Pulmonary artery endothelial cell (primary cell): ENCODE measurements at regions not wholly inside any gene's neighbourhood (a gene's known extent, or its start where the extent isn't known, plus 50 kb on each side); places are given as distances from the start of the nearest gene placed in this dataset.
"Not testable (repeated sequence)": the region's sequence is repeated elsewhere in the genome, so short reads cannot be mapped to it uniquely, and the experiment has no call there.

Source experiments
- DNase-seq: peaks from one replicate; pipeline ENCODE4 v3.0.0-alpha.2; 2011; ENCODE audit warnings: low read depth, low spot score

- no peak for DNase-seq
These were observed 221.8 kb downstream of the ANAPC1 start for GRCh38 chr2:111662039-111662770.

- DNase-seq: no peak
These were observed 221.1 kb downstream of the ANAPC1 start for GRCh38 chr2:111662771-111663470.

- DNase-seq: no peak
These were observed 220.3 kb downstream of the ANAPC1 start for GRCh38 chr2:111663471-111664274.

- DNase-seq: no peak
These were observed 219.6 kb downstream of the ANAPC1 start for GRCh38 chr2:111664275-111664850.

GRCh38 chr2:111665011-111665410 is 219.0 kb downstream of the ANAPC1 start:
- DNase-seq: no peak

GRCh38 chr2:111665551-111666116 is 218.4 kb downstream of the ANAPC1 start:
- DNase-seq: no peak

GRCh38 chr2:111666160-111666559 is 217.8 kb downstream of the ANAPC1 start:
- DNase-seq: no peak

- DNase-seq: no peak
These were observed 217.0 kb downstream of the ANAPC1 start for GRCh38 chr2:111667001-111667400.

- peak; percentile 53 for DNase-seq
These were observed 216.3 kb downstream of the ANAPC1 start for GRCh38 chr2:111667542-111668273.

- DNase-seq: no peak
These were observed 215.7 kb downstream of the ANAPC1 start for GRCh38 chr2:111668274-111668616.

- DNase-seq: no peak
These were observed 215.3 kb downstream of the ANAPC1 start for GRCh38 chr2:111668741-111669140.

- DNase-seq: no peak
These were observed 213.9 kb downstream of the ANAPC1 start for GRCh38 chr2:111669928-111670695.

- DNase-seq: no peak
These were observed 213.2 kb downstream of the ANAPC1 start for GRCh38 chr2:111670776-111671175.

GRCh38 chr2:111671426-111672150 is 212.4 kb downstream of the ANAPC1 start:
- DNase-seq: no peak

- not testable (repeated sequence) for DNase-seq
These were observed 211.4 kb downstream of the ANAPC1 start for GRCh38 chr2:111672641-111673040.

GRCh38 chr2:111673526-111673925 is 210.5 kb downstream of the ANAPC1 start:
- DNase-seq: no peak

GRCh38 chr2:111675419-111676194 is 208.4 kb downstream of the ANAPC1 start:
- no peak for DNase-seq

GRCh38 chr2:111676291-111676822 is 207.6 kb downstream of the ANAPC1 start:
- no peak for DNase-seq
